Pancreas (tissue), 10 donors: ENCODE measurements at regions not wholly inside any gene's neighbourhood (a gene's known extent, or its start where the extent isn't known, plus 50 kb on each side); places are given as distances from the start of the nearest gene placed in this dataset.

ENCODE experiments used
- ATAC-seq, 4 donors: fragments of 200-7000 bp; cut with Tn5 transposase; one replicate each; pipeline versions ENCODE4 v1.8.0 to v1.9.1; 2020; ENCODE audit warnings: mild to moderate bottlenecking in 4 of 4, moderate library complexity in 4 of 4
- DNase-seq, 6 donors: peaks; one replicate each; pipeline ENCODE4 v3.0.0-alpha.2; 2020
- FAIRE-seq: peaks from 2 replicates; lab custom pipeline; 2012; peaks lifted over from hg19 to GRCh38; lab: Jason Lieb, UNC
- H3K27ac ChIP-seq, 4 donors: fragments of 200-600 bp; sonication (generic); 1 replicate in 3 of 4; 2 replicates in 1 of 4; pipeline versions ENCODE4 v1.5.0 to v1.8.0; 2020
- H3K27me3 ChIP-seq, 4 donors: fragments of 200-600 bp; one replicate each; pipeline ENCODE4 v1.8.0; 2021
- H3K36me3 ChIP-seq, 3 donors: fragments of 200-600 bp; sonication (generic) in 1 of 3; one replicate each; pipeline versions ENCODE4 v1.5.0 to v1.8.0; 2020 to 2021
- H3K4me1 ChIP-seq, 3 donors: fragments of 200-600 bp; one replicate each; pipeline ENCODE4 v1.8.0; 2021
- H3K4me3 ChIP-seq, 4 donors: fragments of 200-600 bp; sonication (generic) in 2 of 4; one replicate each; pipeline versions ENCODE4 v1.5.0 to v1.8.0; 2020 to 2021
- H3K9me3 ChIP-seq, 4 donors: fragments of 200-600 bp; one replicate each; pipeline ENCODE4 v1.8.0; 2021
- CTCF ChIP-seq, 4 donors: fragments of 200-600 bp; sonication (generic) in 3 of 4; IDR thresholded peaks; one replicate each; pipeline versions ENCODE4 v1.5.0 to v1.8.0; 2021; ENCODE audit warnings: antibody characterized with exemption in 4 of 4
- WGBS, 2 donors: extraction: QIAGEN DNeasy Blood & Tissue Kit; methylation state at CpG; one replicate each; pipeline ENCODE4 v1.1.7; 2013; 5-methylcytosine and 5-hydroxymethylcytosine counted together
- intact Hi-C, 3 donors: fragments of 100-400 bp; cut with DNase I; formaldehyde crosslinking; loops; one replicate each; pipeline versions ENCODE4 v1.11.1 to v1.14.2; 2022
- donor health status: healthy with polysubstance abuse.
- donor health status: DM: no; HTN: no; CAD: no; lungs with moderate emphysema.
- donor health status: DM: no; HTN: no; CAD: no.
- donor health status: control.
- donor health status: control.
- donor health status: Bipolar disorder and iron deficiency.
- donor health status: DM: yes; HTN: yes; CAD: no.
- donor health status: DM: no; HTN: no; CAD: no.
- donor health status: DM: no; HTN: no; CAD: no.
- donor health status: DM: yes; HTN: yes; CAD: no.

- Histone ChIP-seq H3K27ac (no peak overlapping the region), H3K36me3 (no peaks in the 10 kb centered on the region), H3K27me3 (no peaks in the 10 kb centered on the region), H3K4me3 (no peak overlapping the region), H3K9me3 (no peaks in the 10 kb centered on the region), H3K4me1 (no peaks in the 10 kb centered on the region)
- intact Hi-C loops: loop anchor here in 2 of 3 donors (5.0 kb wide), 2 partner anchors 234 to 239 kb away; no protein-coding TSS in a partner anchor
- WGBS, 2 donors: 74 to 80% methylated on average over 4 of the region's 4 CpGs
- no peak for TF ChIP-seq CTCF (IDR thresholded peaks at IDR 0.05)
- no peak for ATAC-seq
- no peak for FAIRE-seq
- no peak for DNase-seq
Observed at GRCh38 chr11:19551457-19551856, 161.2 kb upstream of the NAV2 start.

GRCh38 chr11:19547044-19547443 is 165.6 kb upstream of the NAV2 start:
- no peaks in the 10 kb centered on the region for H3K36me3 ChIP-seq
- no peak overlapping the region for H3K27ac ChIP-seq
- H3K4me3 ChIP-seq: no peak overlapping the region
- intact Hi-C loops: loop anchor here in 1 of 3 donors (5.0 kb wide), 1 partner anchor 170 kb away; no protein-coding TSS in a partner anchor
- FAIRE-seq (no peak), DNase-seq (no peak), ATAC-seq (no peak)
- H3K9me3 ChIP-seq: no peaks in the 10 kb centered on the region
- no peaks in the 10 kb centered on the region for H3K4me1 ChIP-seq
- TF ChIP-seq CTCF (IDR thresholded peaks at IDR 0.05): no peak
- H3K27me3 ChIP-seq: no peaks in the 10 kb centered on the region
- WGBS, 2 donors: 79 to 89% methylated on average over 3 of the region's 3 CpGs

- DNase-seq: no peak
- intact Hi-C loops: loop anchor here in 1 of 3 donors (5.0 kb wide), 1 partner anchor 169 kb away; no protein-coding TSS in a partner anchor
- Histone ChIP-seq H3K27me3 (no peaks in the 10 kb centered on the region), H3K36me3 (no peaks in the 10 kb centered on the region), H3K4me3 (no peak overlapping the region), H3K9me3 (no peaks in the 10 kb centered on the region), H3K27ac (no peak overlapping the region), H3K4me1 (no peaks in the 10 kb centered on the region)
- no peak for ATAC-seq
- 85 to 90% methylated on average over 5 of the region's 5 CpGs for WGBS, 2 donors
- no peak for TF ChIP-seq CTCF (IDR thresholded peaks at IDR 0.05)
- FAIRE-seq: no peak
Observed at GRCh38 chr11:19546325-19546724, 166.3 kb upstream of the NAV2 start.

- no peaks in the 10 kb centered on the region for H3K36me3 ChIP-seq
- FAIRE-seq (no peak), DNase-seq (no peak), ATAC-seq (no peak)
- TF ChIP-seq CTCF (IDR thresholded peaks at IDR 0.05): no peak
- H3K9me3 ChIP-seq: no peaks in the 10 kb centered on the region
- no peaks in the 10 kb centered on the region for H3K27me3 ChIP-seq
- H3K27ac ChIP-seq: no peak overlapping the region
- H3K4me1 ChIP-seq: no peaks in the 10 kb centered on the region
- WGBS, 2 donors: 85 to 88% methylated on average over 3 of the region's 3 CpGs
- intact Hi-C loops: no loop called here
- no peak overlapping the region for H3K4me3 ChIP-seq
Observed at GRCh38 chr11:19541521-19542049, 171.1 kb upstream of the NAV2 start.

GRCh38 chr11:19539861-19540260 is 172.8 kb upstream of the NAV2 start:
- H3K4me3 ChIP-seq: no peak overlapping the region
- no peak for ATAC-seq
- no peak for DNase-seq
- no peaks in the 10 kb centered on the region for H3K9me3 ChIP-seq
- no peak for FAIRE-seq
- TF ChIP-seq CTCF (IDR thresholded peaks at IDR 0.05): no peak
- WGBS, 2 donors: 75% methylated on average over 6 of the region's 6 CpGs
- intact Hi-C loops: no loop called here
- H3K4me1 ChIP-seq: peaks cover 0 to 5% (median 0%) of the 10 kb centered on the region in 3 donors
- no peak overlapping the region for H3K27ac ChIP-seq
- no peaks in the 10 kb centered on the region for H3K27me3 ChIP-seq
- H3K36me3 ChIP-seq: no peaks in the 10 kb centered on the region
